Adrenal gland (tissue), 5 donors: ENCODE measurements at regions not wholly inside any gene's neighbourhood (a gene's known extent, or its start where the extent isn't known, plus 50 kb on each side); places are given as distances from the start of the nearest gene placed in this dataset.

Experiments
- POLR2A ChIP-seq, 2 donors: fragments of 450-650 bp; IDR thresholded peaks; one replicate each; pipeline ENCODE4 v1.6.1; 2017; ENCODE audit warnings: antibody characterized with exemption in 2 of 2, mild to moderate bottlenecking in 2 of 2, moderate library complexity in 1 of 2
- TF ChIP-seq, protein P1 (sequence below), 6 experiments: fragments of 450-650 bp in 4 of 6; fragments of 200-600 bp in 2 of 6; sonication (generic) in 1 of 6; IDR thresholded peaks; 1 replicate in 5 of 6; 2 replicates in 1 of 6; pipeline versions ENCODE4 v1.5.1 to v1.8.0; 2016 to 2021; ENCODE audit warnings: antibody characterized with exemption in 6 of 6, mild to moderate bottlenecking in 2 of 6, moderate library complexity in 1 of 6
- donor health status: DM: no; HTN: no; CAD: no.

DNA sequence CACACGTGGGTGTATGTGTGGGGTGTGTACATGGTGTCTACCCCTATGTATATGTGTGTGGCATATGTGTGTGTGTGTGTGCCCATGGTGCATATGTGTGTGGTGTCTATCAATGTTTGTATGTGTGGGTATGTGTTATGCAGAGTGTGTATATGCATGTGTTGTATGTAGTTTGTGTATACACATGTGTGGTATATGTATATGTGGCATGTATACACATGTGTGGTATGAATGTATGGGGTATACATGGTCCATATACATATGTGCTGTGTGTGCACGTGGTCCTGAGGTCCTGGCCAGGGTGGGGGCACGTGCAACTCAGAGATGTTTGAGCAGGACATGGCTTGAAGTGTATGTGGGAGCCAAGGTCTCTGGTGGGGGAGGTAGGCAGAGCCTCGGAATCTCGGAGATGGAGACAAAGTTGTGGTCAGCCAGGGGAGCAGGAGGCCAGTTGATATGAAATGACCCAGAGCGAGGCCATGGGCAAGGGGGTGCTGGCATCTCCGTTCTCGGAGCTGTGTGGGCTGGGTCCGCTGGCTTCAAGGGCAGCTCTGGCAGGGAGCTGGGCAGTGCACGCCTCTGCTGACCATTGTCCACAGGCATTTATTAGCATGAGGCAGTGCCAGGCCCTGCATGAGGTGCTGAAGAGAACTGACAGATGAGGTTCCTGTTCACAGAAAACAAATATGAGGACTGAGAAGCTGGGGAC is 276.2 kb upstream of the CHD6 start:
- no peak for TF ChIP-seq POLR2A (IDR thresholded peaks at IDR 0.05)
- TF ChIP-seq, protein P1, sequence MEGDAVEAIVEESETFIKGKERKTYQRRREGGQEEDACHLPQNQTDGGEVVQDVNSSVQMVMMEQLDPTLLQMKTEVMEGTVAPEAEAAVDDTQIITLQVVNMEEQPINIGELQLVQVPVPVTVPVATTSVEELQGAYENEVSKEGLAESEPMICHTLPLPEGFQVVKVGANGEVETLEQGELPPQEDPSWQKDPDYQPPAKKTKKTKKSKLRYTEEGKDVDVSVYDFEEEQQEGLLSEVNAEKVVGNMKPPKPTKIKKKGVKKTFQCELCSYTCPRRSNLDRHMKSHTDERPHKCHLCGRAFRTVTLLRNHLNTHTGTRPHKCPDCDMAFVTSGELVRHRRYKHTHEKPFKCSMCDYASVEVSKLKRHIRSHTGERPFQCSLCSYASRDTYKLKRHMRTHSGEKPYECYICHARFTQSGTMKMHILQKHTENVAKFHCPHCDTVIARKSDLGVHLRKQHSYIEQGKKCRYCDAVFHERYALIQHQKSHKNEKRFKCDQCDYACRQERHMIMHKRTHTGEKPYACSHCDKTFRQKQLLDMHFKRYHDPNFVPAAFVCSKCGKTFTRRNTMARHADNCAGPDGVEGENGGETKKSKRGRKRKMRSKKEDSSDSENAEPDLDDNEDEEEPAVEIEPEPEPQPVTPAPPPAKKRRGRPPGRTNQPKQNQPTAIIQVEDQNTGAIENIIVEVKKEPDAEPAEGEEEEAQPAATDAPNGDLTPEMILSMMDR (IDR thresholded peaks at IDR 0.05): no peak
